HG02938 (cell line): ENCODE measurements at regions not wholly inside any gene's neighbourhood (a gene's known extent, or its start where the extent isn't known, plus 50 kb on each side); places are given as distances from the start of the nearest gene placed in this dataset.
"Not testable (repeated sequence)": the region's sequence is repeated elsewhere in the genome, so short reads cannot be mapped to it uniquely, and the experiment has no call there.

Experiments used
- ATAC-seq: cut with Tn5 transposase; IDR thresholded peaks from one replicate; pipeline ENCODE4 v1.9.1; 2021; ENCODE audit warnings: mild to moderate bottlenecking, moderate library complexity; ENCODE audit not compliant: unreplicated experiment

DNA sequence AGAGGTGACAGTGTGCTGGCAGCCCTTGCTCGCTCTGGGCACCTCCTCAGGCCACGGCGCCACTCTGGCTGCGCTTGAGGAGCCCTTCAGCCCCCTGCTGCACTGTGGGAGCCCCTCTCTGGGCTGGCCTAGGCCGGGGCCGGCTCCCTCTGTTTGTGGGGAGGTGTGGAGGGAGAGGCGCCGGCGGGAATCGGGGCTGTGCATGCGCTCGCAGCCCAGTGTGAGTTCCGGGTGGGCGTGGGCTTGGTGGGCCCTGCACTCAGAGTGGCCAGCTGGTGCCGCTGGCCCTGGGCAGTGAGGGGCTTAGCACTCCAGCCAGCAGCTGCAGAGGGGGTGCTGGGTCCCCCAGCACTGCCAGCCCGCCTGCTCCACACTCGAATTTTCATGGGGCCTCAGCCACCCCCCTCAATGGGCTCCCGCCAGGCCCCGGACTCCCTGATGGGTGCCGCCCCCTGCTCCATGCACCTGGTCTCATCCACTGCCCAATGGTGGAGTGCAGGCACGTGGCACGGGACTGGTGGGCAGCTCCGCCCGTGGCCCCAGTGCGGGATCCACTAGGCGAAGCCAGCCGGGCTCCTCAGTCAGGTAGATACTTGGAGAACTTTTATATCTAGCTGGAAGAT is 96.7 kb upstream of the BET1 start:
- ATAC-seq: no peak

GRCh38 chr7:94104301-94104700 is 100.1 kb upstream of the BET1 start:
- no peak for ATAC-seq

- no peak for ATAC-seq
Measured at GRCh38 chr7:94109556-94109955, 105.4 kb upstream of the BET1 start.

- no peak for ATAC-seq
Measured at GRCh38 chr7:94111009-94111408, 106.9 kb upstream of the BET1 start.

- no peak for ATAC-seq
Measured at GRCh38 chr7:94115316-94115715, 111.2 kb upstream of the BET1 start.

- no peak for ATAC-seq
Measured at GRCh38 chr7:94123136-94123535, 119.0 kb upstream of the BET1 start.

DNA sequence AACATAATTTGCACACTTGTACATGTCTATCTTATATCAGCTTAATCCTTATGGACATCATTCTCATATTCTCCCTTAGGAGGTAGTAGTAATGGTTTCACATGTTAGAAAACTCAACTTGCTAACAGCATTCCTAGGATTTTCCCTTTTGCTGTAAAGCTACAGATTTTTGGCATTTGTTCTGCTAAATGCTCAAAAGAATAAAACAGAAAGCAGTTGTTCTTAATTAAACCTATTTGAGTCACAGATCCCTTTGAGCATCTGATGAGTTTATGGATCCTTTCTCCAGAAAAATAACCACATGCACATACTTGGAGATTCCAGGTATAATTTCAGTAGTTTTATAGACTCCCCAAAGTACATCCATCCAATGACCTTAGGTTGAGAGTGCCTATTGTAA is 122.9 kb upstream of the BET1 start:
- no peak for ATAC-seq

- ATAC-seq: no peak
Measured at GRCh38 chr7:94128072-94128471, 123.9 kb upstream of the BET1 start.

DNA sequence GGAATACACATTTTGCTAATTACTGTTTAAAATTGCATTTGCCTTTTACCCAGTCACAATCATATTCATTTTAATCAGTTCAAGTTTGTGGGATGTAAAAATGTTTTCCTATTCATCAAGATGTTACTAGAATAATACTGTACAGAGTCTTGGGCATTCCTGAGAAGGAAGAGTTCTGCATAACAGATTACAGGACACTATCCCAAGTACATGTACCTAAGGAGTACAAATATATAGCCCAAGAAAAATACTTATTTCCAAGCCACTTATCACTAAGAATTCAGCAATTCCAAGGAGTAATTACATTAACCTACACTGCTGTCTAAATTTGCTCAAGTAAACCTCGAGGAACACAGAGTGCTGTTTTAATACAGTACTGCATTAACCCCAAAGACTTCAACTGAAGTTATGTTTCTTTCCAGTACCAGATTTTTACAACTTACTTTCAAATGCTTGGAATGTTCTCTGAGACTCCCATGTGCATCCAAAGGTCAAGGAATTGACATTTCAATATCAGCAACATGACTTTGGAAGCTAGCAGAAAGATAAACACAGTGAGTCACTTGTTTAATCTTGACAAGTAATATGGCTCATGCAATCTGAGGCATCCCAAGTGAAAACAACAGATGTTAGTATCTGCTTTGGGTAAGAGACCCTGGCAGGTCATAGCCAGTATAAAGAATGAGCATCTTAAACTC is 125.4 kb upstream of the BET1 start:
- ATAC-seq: no peak

DNA sequence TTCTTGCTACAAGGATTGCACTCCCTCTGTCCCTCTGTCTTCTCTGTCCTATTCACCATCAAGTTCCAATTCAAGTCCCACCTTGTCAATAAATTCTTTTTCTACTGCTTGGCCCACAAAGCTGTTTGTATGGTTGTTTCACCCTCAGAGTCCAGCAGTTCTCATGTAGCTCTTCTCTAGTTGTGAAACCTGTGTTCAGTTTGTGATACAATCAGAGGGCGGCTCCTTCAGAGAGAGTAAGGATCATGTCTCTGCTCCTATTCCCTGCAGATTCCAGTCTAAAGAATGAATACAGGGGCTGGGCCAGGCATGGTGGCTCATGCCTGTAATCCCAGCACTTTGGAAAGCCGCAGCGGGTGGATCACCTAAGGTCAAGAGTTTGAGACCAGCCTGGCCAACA is 126.6 kb upstream of the BET1 start:
- no peak for ATAC-seq

DNA sequence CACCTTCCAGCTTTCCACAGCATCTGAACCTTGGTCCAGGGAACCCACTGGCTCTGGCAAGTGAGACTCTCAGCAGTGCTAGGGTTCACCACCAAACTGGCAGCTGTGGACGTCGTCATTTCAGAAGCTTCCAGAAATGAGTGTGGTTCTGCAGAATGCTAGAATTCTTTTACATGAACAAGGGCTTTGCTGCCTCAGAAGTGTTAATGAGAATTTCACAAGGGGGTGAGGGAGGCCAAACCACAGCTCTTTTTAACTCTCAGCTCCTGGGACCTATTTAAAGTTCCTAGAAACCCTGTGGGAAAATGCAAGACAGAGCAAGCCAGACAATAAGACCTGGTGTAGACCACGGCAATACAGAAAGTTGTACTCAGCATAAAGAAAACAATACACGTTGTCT is 129.3 kb upstream of the BET1 start:
- ATAC-seq: no peak

DNA sequence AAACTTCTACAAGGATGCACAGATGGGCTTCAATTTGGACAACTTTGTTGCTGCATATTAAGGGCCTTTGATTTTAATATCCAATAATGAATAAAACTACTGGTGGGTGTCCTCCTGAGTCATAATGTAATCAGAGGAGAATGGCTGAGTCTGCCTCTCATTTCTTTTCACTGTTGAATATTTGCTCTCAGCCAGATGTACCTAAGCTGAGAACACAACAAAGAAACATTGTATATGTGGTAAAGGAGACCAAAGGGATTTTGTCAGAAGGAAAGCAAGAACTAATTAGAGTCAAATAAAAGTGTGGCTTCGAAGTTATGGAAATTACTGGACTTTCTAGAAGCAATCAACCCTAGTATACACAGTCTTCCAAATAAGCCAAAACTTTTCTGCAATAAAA is 131.0 kb upstream of the BET1 start:
- ATAC-seq: no peak

- ATAC-seq: no peak
Measured at GRCh38 chr7:94142281-94142680, 138.1 kb upstream of the BET1 start.

DNA sequence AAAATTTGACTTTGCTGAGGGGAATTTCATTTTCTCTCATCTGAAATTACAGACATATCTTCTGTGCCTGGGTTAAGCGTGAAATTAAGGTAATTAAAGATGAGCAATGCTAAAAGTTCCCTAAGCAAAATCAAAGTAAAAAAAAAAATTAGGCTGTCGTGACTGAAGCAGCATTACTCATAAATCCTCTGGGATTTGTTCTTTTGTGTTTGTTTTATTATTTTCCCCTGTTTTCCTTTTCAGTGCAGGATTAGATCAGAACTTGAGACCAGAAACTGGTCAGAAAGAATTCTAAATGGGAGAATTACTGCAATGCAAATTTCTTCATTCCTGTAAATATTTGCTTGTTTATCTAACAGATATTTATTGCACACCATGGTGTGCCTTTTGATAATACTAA is 141.4 kb upstream of the BET1 start:
- no peak for ATAC-seq

- ATAC-seq: no peak
Measured at GRCh38 chr7:94146408-94146807, 142.3 kb upstream of the BET1 start.

- ATAC-seq: no peak
Measured at GRCh38 chr7:94149789-94150545, 145.8 kb upstream of the BET1 start.

DNA sequence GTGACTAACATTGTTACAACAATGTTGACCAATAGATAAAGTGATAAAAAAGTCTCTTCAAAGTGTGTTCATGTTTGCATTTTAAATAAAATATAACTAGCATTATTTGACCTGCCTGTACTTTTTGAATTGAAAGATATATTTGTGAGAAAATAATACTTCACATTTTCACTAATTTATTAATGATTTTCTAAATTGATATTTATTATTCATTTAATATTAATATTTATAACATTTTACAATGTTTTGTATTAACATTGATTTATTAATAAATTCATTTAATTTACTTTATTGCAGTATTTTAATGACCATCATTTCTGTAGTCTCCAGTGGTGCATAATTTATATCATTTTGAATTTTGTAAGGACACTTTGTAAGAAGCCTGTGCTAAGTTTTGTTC is 150.0 kb upstream of the BET1 start:
- ATAC-seq: no peak

- no peak for ATAC-seq
Measured at GRCh38 chr7:94154858-94155257, 150.7 kb upstream of the BET1 start.

DNA sequence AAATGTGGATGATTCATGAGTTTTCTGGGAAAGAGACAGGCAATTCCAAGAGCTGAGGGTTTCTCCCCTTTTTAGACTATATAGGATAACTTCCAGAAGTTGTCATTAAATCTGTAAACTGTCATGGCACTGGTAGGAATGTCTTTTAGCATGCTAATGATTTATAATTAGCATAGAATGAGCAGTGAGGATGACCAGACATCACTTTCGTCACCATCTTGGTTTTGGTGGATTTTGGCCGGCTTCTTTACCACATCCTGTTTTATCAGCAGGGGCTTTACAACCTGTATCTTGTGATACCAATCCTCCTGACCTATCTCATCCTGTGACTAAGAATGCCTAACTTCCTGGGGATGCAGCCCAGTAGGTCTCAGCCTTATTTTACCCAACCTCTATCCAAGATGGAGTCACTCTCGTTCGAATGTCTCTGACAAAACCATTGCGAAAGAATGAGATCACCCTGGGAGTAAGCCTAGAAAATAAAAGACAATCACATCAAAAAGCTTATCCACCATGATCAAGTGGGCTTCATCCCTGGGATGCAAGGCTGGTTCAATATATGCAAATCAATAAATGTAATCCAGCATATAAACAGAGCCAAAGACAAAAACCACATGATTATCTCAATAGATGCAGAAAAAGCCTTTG is 153.6 kb upstream of the BET1 start:
- ATAC-seq: not testable (repeated sequence)

- peak; percentile 98 for ATAC-seq
Measured at GRCh38 chr7:94160719-94161435, 156.7 kb upstream of the BET1 start.

DNA sequence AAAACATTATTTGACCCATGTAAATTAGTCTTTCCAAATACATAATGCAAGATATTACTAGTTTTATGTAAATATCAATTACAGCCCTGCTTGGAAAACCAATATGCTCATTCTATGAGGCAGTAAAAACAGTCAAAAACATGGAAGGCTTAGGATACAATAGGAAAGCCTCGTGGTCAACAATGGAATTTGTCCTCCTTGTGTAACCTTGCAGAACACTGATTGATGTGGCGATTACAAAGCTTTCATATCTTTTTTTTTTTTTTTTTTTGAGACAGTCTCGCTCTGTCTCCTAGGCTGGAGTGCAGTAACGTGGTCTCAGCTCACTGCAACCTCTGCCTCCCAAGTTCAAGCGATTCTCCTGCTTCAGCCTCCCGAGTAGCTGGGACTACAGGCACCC is 157.3 kb upstream of the BET1 start:
- ATAC-seq: no peak
